HL-60 (cell line): ENCODE measurements at regions not wholly inside any gene's neighbourhood (a gene's known extent, or its start where the extent isn't known, plus 50 kb on each side); places are given as distances from the start of the nearest gene placed in this dataset.

ENCODE experiments used
- GABPA ChIP-seq: IDR thresholded peaks from 2 replicates; pipeline ENCODE4 v1.6.1; 2012; ENCODE audit warnings: low read depth
- POLR2AphosphoS5 ChIP-seq: IDR thresholded peaks from 2 replicates; pipeline ENCODE4 v1.6.1; 2012; ENCODE audit warnings: low read depth
- SPI1 ChIP-seq: IDR thresholded peaks from 2 replicates; pipeline ENCODE4 v1.6.1; 2012; ENCODE audit warnings: low read depth, mild to moderate bottlenecking, borderline replicate concordance
- TF ChIP-seq, protein P1 (sequence below): IDR thresholded peaks from one replicate; pipeline ENCODE4 v1.5.1; 2011; ENCODE audit warnings: low read length, control low read depth, inconsistent platforms; ENCODE audit not compliant: insufficient read depth
- TF ChIP-seq, protein P2 (sequence below): IDR thresholded peaks from 2 replicates; pipeline ENCODE4 v1.6.1; 2012; ENCODE audit warnings: low read depth; ENCODE audit not compliant: insufficient replicate concordance

DNA sequence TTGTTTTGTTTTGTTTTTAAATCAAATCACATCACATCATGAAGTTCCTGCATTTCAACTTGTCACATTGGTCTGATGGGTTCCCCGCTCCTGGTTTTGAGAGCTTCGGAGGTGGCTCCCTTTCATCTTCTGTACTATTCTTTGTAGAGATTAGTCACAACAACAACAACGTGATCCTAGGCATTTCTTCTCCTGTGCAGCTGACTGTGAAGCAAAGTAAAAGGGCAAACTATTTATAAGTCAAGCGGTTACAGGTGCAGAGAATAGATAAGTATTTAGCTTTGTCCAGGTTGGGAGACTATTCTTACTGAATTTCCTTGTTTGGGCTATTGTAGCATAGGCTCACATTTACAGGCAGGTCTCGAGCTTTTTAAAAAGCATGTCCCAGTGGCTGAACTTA, 197.7 kb upstream of the CDKN2B start:
- TF ChIP-seq, protein P1, sequence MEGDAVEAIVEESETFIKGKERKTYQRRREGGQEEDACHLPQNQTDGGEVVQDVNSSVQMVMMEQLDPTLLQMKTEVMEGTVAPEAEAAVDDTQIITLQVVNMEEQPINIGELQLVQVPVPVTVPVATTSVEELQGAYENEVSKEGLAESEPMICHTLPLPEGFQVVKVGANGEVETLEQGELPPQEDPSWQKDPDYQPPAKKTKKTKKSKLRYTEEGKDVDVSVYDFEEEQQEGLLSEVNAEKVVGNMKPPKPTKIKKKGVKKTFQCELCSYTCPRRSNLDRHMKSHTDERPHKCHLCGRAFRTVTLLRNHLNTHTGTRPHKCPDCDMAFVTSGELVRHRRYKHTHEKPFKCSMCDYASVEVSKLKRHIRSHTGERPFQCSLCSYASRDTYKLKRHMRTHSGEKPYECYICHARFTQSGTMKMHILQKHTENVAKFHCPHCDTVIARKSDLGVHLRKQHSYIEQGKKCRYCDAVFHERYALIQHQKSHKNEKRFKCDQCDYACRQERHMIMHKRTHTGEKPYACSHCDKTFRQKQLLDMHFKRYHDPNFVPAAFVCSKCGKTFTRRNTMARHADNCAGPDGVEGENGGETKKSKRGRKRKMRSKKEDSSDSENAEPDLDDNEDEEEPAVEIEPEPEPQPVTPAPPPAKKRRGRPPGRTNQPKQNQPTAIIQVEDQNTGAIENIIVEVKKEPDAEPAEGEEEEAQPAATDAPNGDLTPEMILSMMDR: no peak
- TF ChIP-seq POLR2AphosphoS5: no peak
- TF ChIP-seq GABPA: no peak
- TF ChIP-seq, protein P2, sequence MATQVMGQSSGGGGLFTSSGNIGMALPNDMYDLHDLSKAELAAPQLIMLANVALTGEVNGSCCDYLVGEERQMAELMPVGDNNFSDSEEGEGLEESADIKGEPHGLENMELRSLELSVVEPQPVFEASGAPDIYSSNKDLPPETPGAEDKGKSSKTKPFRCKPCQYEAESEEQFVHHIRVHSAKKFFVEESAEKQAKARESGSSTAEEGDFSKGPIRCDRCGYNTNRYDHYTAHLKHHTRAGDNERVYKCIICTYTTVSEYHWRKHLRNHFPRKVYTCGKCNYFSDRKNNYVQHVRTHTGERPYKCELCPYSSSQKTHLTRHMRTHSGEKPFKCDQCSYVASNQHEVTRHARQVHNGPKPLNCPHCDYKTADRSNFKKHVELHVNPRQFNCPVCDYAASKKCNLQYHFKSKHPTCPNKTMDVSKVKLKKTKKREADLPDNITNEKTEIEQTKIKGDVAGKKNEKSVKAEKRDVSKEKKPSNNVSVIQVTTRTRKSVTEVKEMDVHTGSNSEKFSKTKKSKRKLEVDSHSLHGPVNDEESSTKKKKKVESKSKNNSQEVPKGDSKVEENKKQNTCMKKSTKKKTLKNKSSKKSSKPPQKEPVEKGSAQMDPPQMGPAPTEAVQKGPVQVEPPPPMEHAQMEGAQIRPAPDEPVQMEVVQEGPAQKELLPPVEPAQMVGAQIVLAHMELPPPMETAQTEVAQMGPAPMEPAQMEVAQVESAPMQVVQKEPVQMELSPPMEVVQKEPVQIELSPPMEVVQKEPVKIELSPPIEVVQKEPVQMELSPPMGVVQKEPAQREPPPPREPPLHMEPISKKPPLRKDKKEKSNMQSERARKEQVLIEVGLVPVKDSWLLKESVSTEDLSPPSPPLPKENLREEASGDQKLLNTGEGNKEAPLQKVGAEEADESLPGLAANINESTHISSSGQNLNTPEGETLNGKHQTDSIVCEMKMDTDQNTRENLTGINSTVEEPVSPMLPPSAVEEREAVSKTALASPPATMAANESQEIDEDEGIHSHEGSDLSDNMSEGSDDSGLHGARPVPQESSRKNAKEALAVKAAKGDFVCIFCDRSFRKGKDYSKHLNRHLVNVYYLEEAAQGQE: no peak
- no peak for TF ChIP-seq SPI1
